GM18517 (cell line): ENCODE measurements at regions not wholly inside any gene's neighbourhood (a gene's known extent, or its start where the extent isn't known, plus 50 kb on each side); places are given as distances from the start of the nearest gene placed in this dataset.
A peak's percentile ranks its signal among the peaks of the same experiment; 100 is the strongest.
"Not testable (repeated sequence)": the region's sequence is repeated elsewhere in the genome, so short reads cannot be mapped to it uniquely, and the experiment has no call there.

Experiments
- ATAC-seq: cut with Tn5 transposase; IDR thresholded peaks from one replicate; pipeline ENCODE4 v1.9.1; 2021; ENCODE audit warnings: mild to moderate bottlenecking, moderate library complexity; ENCODE audit not compliant: unreplicated experiment

- ATAC-seq: no peak
Observed at GRCh38 chr4:170464614-170465197, 374.9 kb upstream of the AADAT start.

- ATAC-seq: no peak
Observed at GRCh38 chr4:170446782-170447181, 357.0 kb upstream of the AADAT start.

DNA sequence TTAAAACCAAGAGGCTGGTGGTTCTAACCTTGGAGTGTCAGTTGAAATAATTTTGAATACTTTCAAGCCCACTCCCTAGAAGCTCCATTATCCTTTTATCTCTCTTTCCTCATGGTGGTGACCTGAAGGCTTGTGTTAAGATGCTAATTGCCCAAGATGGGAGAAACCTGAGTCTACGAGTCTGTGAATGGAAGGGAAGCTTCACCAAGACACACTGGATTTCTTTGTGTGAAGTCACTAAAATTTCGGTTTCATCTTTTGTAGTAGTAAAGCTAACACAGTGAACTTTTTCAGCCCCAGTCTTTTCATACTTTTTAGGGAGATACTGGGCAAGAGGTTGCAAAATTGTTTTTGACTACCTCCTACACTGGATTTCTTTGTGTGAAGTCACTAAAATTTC is 351.4 kb upstream of the AADAT start:
- ATAC-seq: not testable (repeated sequence)

DNA sequence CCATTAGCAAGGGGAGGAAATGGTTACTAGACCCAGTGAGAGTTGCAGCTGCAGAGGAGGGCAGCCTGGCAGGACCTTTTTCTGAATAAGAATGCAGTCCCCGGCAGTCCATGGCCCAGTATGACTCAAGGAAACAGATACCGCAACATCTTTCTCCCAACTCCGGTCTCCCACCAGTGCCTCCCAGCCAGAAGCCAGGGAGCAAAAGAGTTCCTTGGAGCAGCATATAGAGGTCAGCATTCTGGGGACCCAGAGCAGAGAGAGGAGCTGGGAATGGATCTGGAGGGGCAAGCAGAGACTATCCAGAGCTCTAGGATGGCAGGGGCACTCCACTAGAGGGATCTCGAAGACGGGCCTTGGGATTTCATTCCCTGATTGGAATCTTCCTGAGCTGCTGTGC is 339.2 kb upstream of the AADAT start:
- ATAC-seq: no peak

GRCh38 chr4:170425521-170426143 is 335.9 kb upstream of the AADAT start:
- no peak for ATAC-seq

DNA sequence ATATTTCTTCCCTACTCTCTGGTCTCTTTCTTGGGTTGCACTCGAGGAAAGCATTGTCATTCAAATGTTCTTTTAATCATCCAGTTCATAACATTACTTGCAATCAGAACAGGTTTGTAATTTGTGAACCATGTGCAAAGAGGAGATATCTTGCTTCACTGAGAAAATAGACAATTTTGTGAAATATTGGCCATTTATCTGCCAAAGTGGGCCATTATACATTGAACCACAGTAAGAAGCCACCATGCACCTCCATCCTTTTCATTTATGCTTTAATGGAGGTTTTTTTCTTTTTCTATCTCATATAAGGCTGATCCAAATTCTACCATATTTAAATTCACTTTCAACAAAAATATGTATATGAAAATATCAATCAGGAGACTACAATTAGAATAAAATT is 335.3 kb upstream of the AADAT start:
- ATAC-seq: no peak

DNA sequence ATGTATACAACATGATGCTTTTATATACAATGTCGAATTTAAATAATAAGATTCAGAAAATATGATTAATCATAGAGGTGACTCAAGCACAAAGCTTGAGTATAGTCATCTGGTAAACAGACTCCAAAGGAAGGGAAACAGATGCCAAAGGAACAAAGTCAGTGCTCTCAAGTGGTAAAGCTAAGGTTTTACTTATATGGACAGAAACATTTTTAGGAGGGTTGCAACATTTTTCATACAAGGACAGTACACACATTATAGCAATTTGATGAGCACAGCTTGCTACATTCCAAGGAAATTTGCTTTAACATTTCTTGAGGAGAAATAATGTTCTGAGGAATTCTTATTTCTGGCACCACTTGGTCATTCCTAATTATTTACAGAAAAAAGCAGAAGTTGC is 333.4 kb upstream of the AADAT start:
- no peak for ATAC-seq

DNA sequence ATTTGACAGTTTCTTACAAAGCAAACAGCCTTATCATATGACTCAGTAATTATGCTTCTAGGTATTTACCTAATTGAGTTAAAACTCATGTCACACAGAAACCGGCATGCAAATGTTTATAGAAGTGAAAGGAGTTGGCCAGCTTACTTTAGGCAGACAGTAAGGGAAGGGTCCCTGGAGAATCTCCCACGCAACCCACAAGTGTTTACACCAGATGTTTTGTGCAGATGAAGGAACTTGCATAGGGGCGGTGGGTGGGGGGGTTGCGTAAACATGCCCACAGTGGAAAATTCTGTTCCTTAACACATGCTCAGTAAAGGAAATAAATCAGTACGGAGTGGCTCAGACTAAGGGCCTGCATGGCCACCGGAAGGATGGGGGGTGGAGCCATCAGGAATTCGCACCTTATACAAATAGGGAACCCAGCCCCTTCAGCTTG is 330.5 kb upstream of the AADAT start:
- peak; percentile 96 for ATAC-seq

DNA sequence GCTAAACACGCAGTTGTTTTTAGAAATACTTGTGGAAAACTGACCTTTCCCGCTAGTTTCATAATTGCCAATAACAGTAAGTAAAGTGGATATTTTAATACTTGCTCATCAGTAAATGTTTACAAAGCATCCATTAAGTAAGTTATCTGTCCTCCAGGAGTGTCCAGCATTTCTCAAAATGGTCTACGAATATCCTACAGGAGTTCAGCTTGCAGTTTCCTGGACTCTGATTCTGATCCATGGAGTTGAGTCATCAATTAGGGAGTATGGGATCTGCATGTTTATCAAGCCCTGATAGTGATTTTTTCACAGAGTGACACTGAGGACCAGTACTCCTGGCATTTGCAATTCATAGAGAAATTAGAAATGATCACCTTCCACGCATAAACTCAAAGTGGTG is 325.2 kb upstream of the AADAT start:
- no peak for ATAC-seq

DNA sequence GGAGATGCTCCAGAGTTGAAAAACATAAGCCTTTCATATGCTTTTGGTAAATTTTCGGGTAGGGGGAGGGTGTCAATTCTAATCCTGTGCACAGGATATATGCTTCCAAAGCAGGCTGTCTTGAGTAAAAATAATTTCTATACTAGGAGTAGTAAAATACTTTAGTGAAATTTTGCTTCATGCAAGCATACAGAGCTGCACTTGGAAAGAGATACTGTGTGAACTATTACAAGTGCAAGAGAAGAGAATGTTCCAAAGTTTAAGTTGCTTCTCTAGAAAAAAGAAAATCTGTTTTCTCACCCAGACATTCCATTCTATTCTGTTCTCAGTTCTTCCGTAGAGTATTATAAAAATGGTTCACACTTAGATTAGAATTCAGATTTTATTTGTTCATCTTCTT is 324.6 kb upstream of the AADAT start:
- no peak for ATAC-seq

GRCh38 chr4:170413951-170414350 is 324.2 kb upstream of the AADAT start:
- ATAC-seq: no peak

DNA sequence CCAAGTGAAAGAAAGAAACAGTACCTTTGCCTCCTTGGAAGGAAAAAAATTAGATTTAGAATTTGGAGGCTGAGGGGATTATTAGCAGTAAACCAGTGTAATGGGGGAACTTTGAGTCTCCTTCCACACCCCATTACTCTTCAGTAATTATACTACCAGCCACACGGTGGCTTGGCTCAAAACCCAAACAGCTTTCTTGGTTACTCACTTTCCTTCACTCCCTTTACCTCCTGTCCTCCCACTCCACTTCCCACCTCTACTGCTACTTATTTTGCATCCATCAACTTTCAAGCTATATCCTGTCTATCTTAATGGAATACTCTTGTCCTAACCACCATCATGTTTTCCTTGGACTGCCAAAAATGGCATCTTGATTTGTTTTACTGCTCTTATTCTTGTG is 310.6 kb upstream of the AADAT start:
- no peak for ATAC-seq

DNA sequence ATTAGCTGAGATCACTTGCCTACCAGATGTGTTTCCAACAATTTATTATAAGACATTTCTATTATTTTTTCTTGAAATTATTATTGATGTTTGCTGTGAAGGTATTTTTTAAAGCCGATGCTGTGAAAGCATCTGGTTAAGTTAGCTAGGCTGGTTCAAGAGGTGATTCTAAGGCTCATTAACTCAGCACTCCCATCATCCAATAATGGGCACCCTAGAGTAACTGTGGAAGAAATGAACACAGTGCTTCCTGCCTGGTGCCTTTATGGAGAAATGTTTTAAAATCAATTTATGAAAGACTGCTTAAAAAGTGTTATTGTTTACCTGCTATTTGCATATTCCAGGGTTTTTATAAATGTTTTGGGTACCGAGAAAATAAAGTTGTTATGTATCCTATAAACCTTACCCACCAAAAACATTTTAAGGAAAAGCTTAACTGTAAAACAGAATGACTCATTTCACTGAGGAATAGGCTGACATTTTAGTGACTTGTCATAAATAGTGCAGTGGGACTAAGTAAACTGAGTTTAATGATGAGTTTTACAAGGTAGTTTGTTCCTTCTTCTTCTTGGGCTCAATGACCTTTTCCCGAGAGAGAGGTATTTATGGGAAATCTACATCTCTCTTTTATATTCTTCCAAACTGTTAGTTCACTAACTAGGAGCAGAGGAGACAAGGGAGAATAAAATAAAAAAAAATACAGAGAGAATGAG is 310.0 kb upstream of the AADAT start:
- no peak for ATAC-seq

GRCh38 chr4:170398218-170398617 is 308.5 kb upstream of the AADAT start:
- no peak for ATAC-seq

DNA sequence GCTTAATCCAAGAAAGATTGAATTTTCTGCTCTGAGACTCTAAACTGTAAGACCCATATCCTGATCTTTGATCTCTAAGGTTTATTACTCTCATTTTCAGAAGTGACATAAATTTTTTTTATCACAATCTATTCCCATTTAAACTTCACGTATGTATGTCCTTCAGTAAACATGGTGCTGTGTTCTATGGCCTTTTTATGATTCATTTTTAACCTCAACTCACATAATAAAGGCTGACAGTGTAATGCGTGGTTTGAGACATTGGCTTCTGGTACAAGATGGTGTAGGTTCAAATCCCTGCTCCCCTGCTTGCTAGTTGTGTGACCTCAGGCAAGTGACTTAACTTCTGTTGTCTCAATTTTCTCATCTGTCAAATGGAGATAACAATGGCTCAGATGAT is 306.0 kb upstream of the AADAT start:
- ATAC-seq: no peak

DNA sequence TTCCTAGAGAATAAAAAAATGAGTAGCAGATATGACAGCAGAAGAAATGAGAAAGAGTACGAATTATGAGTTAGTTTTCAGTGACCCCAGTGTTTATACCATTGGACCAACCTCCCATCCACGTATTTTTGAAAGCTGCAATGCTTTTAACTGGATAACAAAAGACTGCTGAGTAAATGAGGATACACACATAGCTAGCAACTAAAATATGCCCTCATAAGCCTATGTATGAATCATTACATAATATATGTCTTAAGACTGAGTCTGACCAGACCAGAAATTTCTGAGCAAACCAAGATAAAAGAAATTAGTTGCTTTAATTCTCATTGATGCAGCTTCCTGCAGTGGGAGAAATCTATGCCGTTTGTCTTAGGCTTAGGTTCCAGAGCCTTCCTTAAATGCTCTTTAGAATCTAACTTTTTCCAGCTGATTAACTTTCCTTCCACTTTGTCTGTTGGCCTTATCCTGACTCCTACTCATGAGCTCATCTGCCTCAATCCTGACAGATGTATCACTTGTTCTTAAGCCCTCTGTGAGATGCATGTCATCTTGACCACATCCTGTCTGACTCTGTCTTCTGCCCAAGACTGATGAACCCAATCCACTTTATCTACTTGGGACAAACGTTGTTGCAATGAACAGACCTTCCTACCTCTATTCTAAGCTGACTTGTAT is 301.4 kb upstream of the AADAT start:
- no peak for ATAC-seq

GRCh38 chr4:170389411-170389810 is 299.7 kb upstream of the AADAT start:
- ATAC-seq: no peak

DNA sequence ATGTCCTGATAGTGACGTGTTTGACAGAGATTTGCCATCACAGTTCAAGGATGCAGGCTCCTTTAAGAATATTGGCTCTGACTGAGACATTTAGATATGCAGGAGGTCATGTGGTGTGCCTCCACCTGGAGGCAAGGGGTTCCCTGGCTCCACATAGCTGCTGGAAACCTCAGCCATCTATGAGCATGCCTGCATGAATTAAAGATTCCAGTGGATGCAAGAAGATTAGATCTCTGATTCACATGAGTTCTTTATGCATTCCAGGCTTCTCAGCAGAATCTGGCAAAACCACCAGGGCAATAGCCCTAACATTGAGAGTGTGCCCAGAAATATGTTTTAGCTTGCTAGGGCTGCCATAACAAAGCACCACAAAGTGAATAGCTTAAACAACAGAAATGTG is 298.5 kb upstream of the AADAT start:
- no peak for ATAC-seq

DNA sequence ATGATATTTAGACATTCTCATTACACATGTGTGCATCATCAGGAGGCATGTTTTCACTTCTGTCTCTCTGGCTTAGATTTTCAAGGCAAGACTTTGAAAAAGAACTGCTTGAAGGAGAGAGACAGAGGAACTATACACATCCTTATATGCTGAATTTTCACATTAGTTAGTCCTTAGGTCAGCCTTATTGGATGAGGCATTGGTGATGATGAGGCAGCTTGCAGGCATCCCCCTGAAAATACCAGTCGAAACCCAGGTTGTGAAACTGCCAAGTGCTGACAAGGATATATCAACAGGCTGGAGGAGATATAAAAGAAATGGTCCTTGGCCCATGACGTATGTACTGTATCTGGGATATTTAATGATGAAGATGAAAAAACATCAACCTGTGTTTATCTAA is 297.2 kb upstream of the AADAT start:
- no peak for ATAC-seq

DNA sequence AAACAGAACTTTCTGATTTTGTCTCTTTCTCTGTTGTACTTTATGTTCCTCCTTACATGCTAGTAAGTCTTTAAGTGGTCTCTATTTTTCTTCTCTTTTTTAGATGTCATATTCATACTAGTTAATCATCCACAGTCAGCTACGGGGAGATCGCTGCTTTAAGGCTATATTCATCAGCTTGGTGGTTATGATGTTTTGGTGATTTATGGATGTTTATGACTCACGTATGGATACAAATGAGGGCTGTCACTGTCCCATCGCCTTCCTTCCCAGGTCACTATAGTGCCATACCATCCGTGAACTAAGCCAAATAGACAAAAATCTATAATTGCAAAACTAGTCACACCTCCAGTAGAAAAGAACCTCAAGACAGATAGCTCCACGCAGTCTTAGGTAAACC is 296.8 kb upstream of the AADAT start:
- no peak for ATAC-seq

GRCh38 chr4:170374770-170375169 is 285.0 kb upstream of the AADAT start:
- ATAC-seq: peak; percentile 99

GRCh38 chr4:170348945-170349344 is 259.2 kb upstream of the AADAT start:
- no peak for ATAC-seq
